ENCODE measurements at regions not wholly inside any gene's neighbourhood (a gene's known extent, or its start where the extent isn't known, plus 50 kb on each side); places are given as distances from the start of the nearest gene placed in this dataset.

DNA sequence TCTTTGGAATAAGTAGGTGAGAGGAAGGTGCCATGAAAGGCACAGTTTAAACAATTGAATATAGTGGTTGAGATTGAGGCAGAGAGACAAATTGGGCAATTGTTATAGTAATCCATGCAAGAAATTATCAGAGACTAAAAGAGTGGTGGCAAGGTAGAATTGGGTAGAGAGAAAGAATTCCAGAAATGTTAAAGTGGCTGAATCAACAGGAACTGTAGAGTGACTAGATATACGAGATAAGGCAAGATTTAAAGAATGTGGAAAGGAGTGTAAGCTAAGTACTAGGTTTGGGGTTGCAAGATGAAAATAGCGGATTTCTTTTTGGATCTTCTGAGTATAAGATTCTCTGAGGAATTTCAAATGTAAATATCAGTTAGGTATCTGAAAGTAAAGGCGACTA is 285.2 kb downstream of the DMRTA1 start:
- no TSS peak for BruUV-seq (replicated peaks)
- dilution Hi-C loops (cut with HindIII; ENCODE audit: low sequenced_read_pairs, unreplicated experiment), result no loop called here
- intact Hi-C loops (cut with micrococcal nuclease), result no loop called here
- no peak overlapping the region for H3K18ac ChIP-seq (ENCODE audit: low read depth, low read length)
- H2BK20ac ChIP-seq (ENCODE audit: low read depth, low read length), result no peak overlapping the region
- H2BK120ac ChIP-seq (ENCODE audit: low read depth, low read length), result no peak overlapping the region
- TF ChIP-seq BHLHE40 (IDR thresholded peaks at IDR 0.05; ENCODE audit: low read depth, low read length) (no peak), RFX5 (IDR thresholded peaks at IDR 0.05; ENCODE audit: low read depth, low read length) (no peak), SMC3 (IDR thresholded peaks at IDR 0.05; ENCODE audit: low read depth, low read length) (no peak), CHD1 (IDR thresholded peaks at IDR 0.05; ENCODE audit: low read depth, low read length) (no peak), MAFK (IDR thresholded peaks at IDR 0.05; ENCODE audit: low read depth, low read length) (no peak), RAD21 (IDR thresholded peaks at IDR 0.05; ENCODE audit: low read length) (no peak), RCOR1 (IDR thresholded peaks at IDR 0.05; ENCODE audit: insufficient replicate concordance, low read length) (no peak), NFE2L2 (IDR thresholded peaks at IDR 0.05; ENCODE audit: low read depth, low read length) (no peak), MXI1 (IDR thresholded peaks at IDR 0.05; ENCODE audit: borderline replicate concordance, low read depth, low read length) (no peak), MAZ (IDR thresholded peaks at IDR 0.05; ENCODE audit: borderline replicate concordance, low read depth, low read length) (no peak), CEBPB (IDR thresholded peaks at IDR 0.05; ENCODE audit: low read depth, low read length) (no peak), FOS (IDR thresholded peaks at IDR 0.05; ENCODE audit: low read depth, low read length) (no peak), POLR2A (IDR thresholded peaks at IDR 0.05; ENCODE audit: low read depth, low read length) (no peak)
- TF ChIP-seq, protein P1, sequence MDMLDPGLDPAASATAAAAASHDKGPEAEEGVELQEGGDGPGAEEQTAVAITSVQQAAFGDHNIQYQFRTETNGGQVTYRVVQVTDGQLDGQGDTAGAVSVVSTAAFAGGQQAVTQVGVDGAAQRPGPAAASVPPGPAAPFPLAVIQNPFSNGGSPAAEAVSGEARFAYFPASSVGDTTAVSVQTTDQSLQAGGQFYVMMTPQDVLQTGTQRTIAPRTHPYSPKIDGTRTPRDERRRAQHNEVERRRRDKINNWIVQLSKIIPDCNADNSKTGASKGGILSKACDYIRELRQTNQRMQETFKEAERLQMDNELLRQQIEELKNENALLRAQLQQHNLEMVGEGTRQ (IDR thresholded peaks at IDR 0.05; ENCODE audit: low read depth, low read length), result no peak
- TF ChIP-seq, protein P2, sequence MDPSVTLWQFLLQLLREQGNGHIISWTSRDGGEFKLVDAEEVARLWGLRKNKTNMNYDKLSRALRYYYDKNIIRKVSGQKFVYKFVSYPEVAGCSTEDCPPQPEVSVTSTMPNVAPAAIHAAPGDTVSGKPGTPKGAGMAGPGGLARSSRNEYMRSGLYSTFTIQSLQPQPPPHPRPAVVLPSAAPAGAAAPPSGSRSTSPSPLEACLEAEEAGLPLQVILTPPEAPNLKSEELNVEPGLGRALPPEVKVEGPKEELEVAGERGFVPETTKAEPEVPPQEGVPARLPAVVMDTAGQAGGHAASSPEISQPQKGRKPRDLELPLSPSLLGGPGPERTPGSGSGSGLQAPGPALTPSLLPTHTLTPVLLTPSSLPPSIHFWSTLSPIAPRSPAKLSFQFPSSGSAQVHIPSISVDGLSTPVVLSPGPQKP (IDR thresholded peaks at IDR 0.05; ENCODE audit: borderline replicate concordance, low read depth, low read length), result no peak
- TF ChIP-seq, protein P3, sequence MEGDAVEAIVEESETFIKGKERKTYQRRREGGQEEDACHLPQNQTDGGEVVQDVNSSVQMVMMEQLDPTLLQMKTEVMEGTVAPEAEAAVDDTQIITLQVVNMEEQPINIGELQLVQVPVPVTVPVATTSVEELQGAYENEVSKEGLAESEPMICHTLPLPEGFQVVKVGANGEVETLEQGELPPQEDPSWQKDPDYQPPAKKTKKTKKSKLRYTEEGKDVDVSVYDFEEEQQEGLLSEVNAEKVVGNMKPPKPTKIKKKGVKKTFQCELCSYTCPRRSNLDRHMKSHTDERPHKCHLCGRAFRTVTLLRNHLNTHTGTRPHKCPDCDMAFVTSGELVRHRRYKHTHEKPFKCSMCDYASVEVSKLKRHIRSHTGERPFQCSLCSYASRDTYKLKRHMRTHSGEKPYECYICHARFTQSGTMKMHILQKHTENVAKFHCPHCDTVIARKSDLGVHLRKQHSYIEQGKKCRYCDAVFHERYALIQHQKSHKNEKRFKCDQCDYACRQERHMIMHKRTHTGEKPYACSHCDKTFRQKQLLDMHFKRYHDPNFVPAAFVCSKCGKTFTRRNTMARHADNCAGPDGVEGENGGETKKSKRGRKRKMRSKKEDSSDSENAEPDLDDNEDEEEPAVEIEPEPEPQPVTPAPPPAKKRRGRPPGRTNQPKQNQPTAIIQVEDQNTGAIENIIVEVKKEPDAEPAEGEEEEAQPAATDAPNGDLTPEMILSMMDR (conservative IDR thresholded peaks at IDR 0.05; ENCODE audit: low read depth, low read length), result no peak
- in situ Hi-C loops (cut with MboI; ENCODE audit: low sequenced_read_pairs), result no loop called here
- no peak overlapping the region for H2AK9ac ChIP-seq (replicated peaks; ENCODE audit: low read depth, low read length, poor library complexity)
- no peak overlapping the region for H2BK5ac ChIP-seq (ENCODE audit: low read depth, low read length, poor library complexity, severe bottlenecking)
- CTCF ChIA-PET, result interaction anchor here (1.2 kb wide), 1 partner anchor 12 kb away, joined by 3 read pairs; no protein-coding TSS in a partner anchor
- no peak overlapping the region for H2AK5ac ChIP-seq (ENCODE audit: low read depth, low read length)
- H4K8ac ChIP-seq (ENCODE audit: low read depth in 2 of 2, low read length in 2 of 2), result no peak overlapping the region
- WGBS, 2 experiments (ENCODE audit: extremely low coverage in 2 of 2, insufficient read length in 1 of 2), result 71% methylated on average over 1 of the region's 3 CpGs; no CpG with 5 or more reads in 1 of the 2 experiments
- no peak overlapping the region for H3K4ac ChIP-seq (ENCODE audit: low read depth, low read length)
- no peaks in the 10 kb centered on the region for H3K36me3 ChIP-seq (ENCODE audit: control insufficient read depth, insufficient read depth, low read length)
- H4K20me1 ChIP-seq (ENCODE audit: insufficient read depth, low read length), result no peaks in the 10 kb centered on the region
- no peaks in the 10 kb centered on the region for H3K4me1 ChIP-seq (ENCODE audit: control insufficient read depth, insufficient read depth, low read length)
- H3K4me3 ChIP-seq (ENCODE audit: insufficient read depth, low read depth, low read length), result no peak overlapping the region
- H4K91ac ChIP-seq (ENCODE audit: insufficient read depth, low read depth, low read length), result no peak overlapping the region
- POLR2A ChIA-PET (ENCODE audit: unreplicated experiment), result no interaction called here
- H3K9me3 ChIP-seq (ENCODE audit: control insufficient read depth, insufficient read depth, low read length), result no peaks in the 10 kb centered on the region
- H3K4me2 ChIP-seq (ENCODE audit: low read depth, low read length), result no peak overlapping the region
- no peak overlapping the region for H3K23ac ChIP-seq (ENCODE audit: low read depth, low read length)
- H3K27ac ChIP-seq (ENCODE audit: insufficient read depth, low read length), result no peak overlapping the region
- no peak overlapping the region for H2AFZ ChIP-seq (replicated peaks; ENCODE audit: low read length, poor library complexity)
- H3K27me3 ChIP-seq (ENCODE audit: control insufficient read depth, insufficient read depth, low read length), result no peaks in the 10 kb centered on the region
- no peak for ATAC-seq (ENCODE audit: low read depth)
- no peak overlapping the region for H3K14ac ChIP-seq (replicated peaks; ENCODE audit: low read depth, low read length)
- H3K79me1 ChIP-seq (ENCODE audit: low read depth in 1 of 2, low read length in 2 of 2), result no peaks in the 10 kb centered on the region
- H4K5ac ChIP-seq (ENCODE audit: low read depth, low read length), result no peak overlapping the region
- no peak for DNase-seq
- no peak overlapping the region for H3K9ac ChIP-seq (ENCODE audit: low read depth, low read length)
- no peak overlapping the region for H3K56ac ChIP-seq (ENCODE audit: extremely low read depth, insufficient read depth, low read length)
- no peak overlapping the region for H2BK15ac ChIP-seq (ENCODE audit: low read depth, low read length)
- no peaks in the 10 kb centered on the region for H3K9me1 ChIP-seq (ENCODE audit: insufficient read depth, low read length)

All from IMR-90 (cell line).